Neural cell (in vitro differentiated cells): ENCODE measurements at regions not wholly inside any gene's neighbourhood (a gene's known extent, or its start where the extent isn't known, plus 50 kb on each side); places are given as distances from the start of the nearest gene placed in this dataset.

ENCODE experiments used
- EP300 ChIP-seq: fragments of 450-650 bp; conservative IDR thresholded peaks from 2 replicates; pipeline ENCODE4 v1.6.1; 2014; ENCODE audit warnings: antibody characterized with exemption, mild to moderate bottlenecking, moderate library complexity; ENCODE audit not compliant: poor library complexity, severe bottlenecking
- MXI1 ChIP-seq: fragments of 450-650 bp; conservative IDR thresholded peaks from 2 replicates; pipeline ENCODE4 v1.6.1; 2014; ENCODE audit warnings: antibody characterized with exemption, mild to moderate bottlenecking; ENCODE audit not compliant: poor library complexity, severe bottlenecking
- POLR2AphosphoS5 ChIP-seq: IDR thresholded peaks from 2 replicates; pipeline ENCODE4 v1.6.1; 2012
- RAD21 ChIP-seq: fragments of 450-650 bp; conservative IDR thresholded peaks from 2 replicates; pipeline ENCODE4 v1.6.1; 2014; ENCODE audit warnings: antibody characterized with exemption, mild to moderate bottlenecking, moderate library complexity
- SMC3 ChIP-seq: fragments of 450-650 bp; conservative IDR thresholded peaks from 2 replicates; pipeline ENCODE4 v1.6.1; 2014; ENCODE audit warnings: antibody characterized with exemption, mild to moderate bottlenecking, moderate library complexity; ENCODE audit not compliant: poor library complexity
- TF ChIP-seq, protein P1 (sequence below): fragments of 450-650 bp; IDR thresholded peaks from 2 replicates; pipeline ENCODE4 v1.5.1; 2014; ENCODE audit warnings: antibody characterized with exemption, mild to moderate bottlenecking, moderate library complexity; ENCODE audit not compliant: poor library complexity, severe bottlenecking

DNA sequence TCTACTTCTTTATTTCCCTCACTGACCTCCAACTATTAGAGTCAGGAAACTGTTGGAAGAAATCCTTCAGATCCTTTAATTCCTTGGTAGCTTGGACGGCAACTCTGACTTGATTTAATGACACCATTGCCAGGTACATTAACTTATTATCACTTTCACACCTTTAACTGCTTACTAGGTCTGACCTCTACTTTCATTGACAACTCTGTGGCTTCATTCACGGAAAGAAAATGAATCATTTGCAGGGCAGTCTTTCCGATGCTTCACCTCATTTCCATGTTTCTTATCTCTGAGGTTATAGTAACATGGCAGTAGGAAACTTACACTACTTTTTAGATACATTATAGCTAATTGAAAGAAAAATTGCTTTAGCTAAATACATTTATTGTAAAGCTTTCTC, 82.6 kb upstream of the PDGFD start:
- TF ChIP-seq, protein P1, sequence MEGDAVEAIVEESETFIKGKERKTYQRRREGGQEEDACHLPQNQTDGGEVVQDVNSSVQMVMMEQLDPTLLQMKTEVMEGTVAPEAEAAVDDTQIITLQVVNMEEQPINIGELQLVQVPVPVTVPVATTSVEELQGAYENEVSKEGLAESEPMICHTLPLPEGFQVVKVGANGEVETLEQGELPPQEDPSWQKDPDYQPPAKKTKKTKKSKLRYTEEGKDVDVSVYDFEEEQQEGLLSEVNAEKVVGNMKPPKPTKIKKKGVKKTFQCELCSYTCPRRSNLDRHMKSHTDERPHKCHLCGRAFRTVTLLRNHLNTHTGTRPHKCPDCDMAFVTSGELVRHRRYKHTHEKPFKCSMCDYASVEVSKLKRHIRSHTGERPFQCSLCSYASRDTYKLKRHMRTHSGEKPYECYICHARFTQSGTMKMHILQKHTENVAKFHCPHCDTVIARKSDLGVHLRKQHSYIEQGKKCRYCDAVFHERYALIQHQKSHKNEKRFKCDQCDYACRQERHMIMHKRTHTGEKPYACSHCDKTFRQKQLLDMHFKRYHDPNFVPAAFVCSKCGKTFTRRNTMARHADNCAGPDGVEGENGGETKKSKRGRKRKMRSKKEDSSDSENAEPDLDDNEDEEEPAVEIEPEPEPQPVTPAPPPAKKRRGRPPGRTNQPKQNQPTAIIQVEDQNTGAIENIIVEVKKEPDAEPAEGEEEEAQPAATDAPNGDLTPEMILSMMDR: no peak
- TF ChIP-seq EP300 (no peak), POLR2AphosphoS5 (no peak), MXI1 (no peak), SMC3 (no peak), RAD21 (no peak)
